ENCODE measurements at regions not wholly inside any gene's neighbourhood (a gene's known extent, or its start where the extent isn't known, plus 50 kb on each side); places are given as distances from the start of the nearest gene placed in this dataset.

GRCh38 chr1:238406098-238406860, 515.6 kb upstream of the ZP4 start:
- no peak for TF ChIP-seq SRY (CRISPR knock-in tag; IDR thresholded peaks at IDR 0.05)
- TF ChIP-seq, protein P1, sequence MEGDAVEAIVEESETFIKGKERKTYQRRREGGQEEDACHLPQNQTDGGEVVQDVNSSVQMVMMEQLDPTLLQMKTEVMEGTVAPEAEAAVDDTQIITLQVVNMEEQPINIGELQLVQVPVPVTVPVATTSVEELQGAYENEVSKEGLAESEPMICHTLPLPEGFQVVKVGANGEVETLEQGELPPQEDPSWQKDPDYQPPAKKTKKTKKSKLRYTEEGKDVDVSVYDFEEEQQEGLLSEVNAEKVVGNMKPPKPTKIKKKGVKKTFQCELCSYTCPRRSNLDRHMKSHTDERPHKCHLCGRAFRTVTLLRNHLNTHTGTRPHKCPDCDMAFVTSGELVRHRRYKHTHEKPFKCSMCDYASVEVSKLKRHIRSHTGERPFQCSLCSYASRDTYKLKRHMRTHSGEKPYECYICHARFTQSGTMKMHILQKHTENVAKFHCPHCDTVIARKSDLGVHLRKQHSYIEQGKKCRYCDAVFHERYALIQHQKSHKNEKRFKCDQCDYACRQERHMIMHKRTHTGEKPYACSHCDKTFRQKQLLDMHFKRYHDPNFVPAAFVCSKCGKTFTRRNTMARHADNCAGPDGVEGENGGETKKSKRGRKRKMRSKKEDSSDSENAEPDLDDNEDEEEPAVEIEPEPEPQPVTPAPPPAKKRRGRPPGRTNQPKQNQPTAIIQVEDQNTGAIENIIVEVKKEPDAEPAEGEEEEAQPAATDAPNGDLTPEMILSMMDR (CRISPR knock-in tag; IDR thresholded peaks at IDR 0.05): no peak
- no peak for TF ChIP-seq TAF1 (CRISPR knock-in tag; IDR thresholded peaks at IDR 0.05)
- TF ChIP-seq RAD21 (CRISPR knock-in tag; IDR thresholded peaks at IDR 0.05): no peak
- TF ChIP-seq GABPB1 (CRISPR knock-in tag; IDR thresholded peaks at IDR 0.05): no peak
- no peak for TF ChIP-seq SMAD3 (CRISPR knock-in tag; IDR thresholded peaks at IDR 0.05)
- no peak for TF ChIP-seq ZNF430 (CRISPR knock-in tag; IDR thresholded peaks at IDR 0.05)
- no peak for TF ChIP-seq POLR2AphosphoS5 (IDR thresholded peaks at IDR 0.05; ENCODE audit: low read depth, low read length)
- TF ChIP-seq MAFF (IDR thresholded peaks at IDR 0.05; ENCODE audit: low read depth, low read length): no peak
- no peak for TF ChIP-seq TSC22D2 (CRISPR knock-in tag; IDR thresholded peaks at IDR 0.05; ENCODE audit: borderline replicate concordance)
- no peak for TF ChIP-seq TBL1XR1 (IDR thresholded peaks at IDR 0.05; ENCODE audit: borderline replicate concordance, low read length, partially characterized antibody)
